ENCODE measurements at regions not wholly inside any gene's neighbourhood (a gene's known extent, or its start where the extent isn't known, plus 50 kb on each side); places are given as distances from the start of the nearest gene placed in this dataset.

DNA sequence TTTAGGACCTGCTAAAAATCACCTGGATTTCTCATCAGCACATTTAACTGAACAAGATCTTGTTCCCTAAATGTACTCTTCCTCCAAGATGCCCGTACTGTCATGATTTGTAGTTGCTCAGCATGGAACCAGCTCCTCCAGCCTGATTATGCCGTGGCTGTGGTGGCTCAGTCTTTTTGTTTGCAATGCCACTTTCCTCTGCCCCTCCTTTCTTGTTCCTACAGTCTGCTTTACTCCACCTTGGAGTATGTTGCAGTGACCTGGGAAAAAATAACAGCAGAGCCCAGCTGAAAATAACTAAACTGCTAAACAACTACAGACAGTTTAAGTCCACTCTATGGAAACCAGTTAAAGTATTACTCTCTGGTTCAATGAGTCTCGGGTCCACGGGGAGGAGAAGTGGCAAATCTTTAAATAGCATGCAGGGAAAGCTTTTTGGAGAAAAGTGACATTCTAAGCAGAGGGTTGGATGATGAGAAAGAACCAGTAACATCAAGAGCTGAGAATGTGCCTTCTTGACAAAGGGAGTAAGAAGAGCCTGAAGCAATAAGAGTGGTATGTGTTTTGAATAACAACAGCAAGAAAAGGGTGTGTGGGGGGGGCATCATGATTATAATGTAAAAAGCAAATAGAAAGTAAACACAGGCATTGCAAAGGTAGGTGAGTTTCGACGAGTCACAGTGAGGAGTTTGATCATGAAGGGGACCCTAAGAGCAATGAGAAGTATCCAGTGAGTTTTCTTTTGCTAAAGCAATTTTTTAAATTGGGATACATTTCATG is 225.7 kb downstream of the TMX3 start:
- Histone ChIP-seq H3K79me2 (no peaks in the 10 kb centered on the region), H3K9me3 (ENCODE audit: control insufficient read depth, low read length) (no peaks in the 10 kb centered on the region), H3K36me3 (ENCODE audit: control insufficient read depth, insufficient read depth, low read length) (no peaks in the 10 kb centered on the region), H3K4me2 (ENCODE audit: low read length) (no peak overlapping the region), H3K4me3 (ENCODE audit: low read depth, low read length) (no peak overlapping the region), H3K27me3 (ENCODE audit: control insufficient read depth, insufficient read depth, low read length) (no peaks in the 10 kb centered on the region), H3K4me1 (no peaks in the 10 kb centered on the region), H2AFZ (no peak overlapping the region), H3K9ac (no peak overlapping the region), H3K27ac (no peak overlapping the region)
- TF ChIP-seq, protein P1, sequence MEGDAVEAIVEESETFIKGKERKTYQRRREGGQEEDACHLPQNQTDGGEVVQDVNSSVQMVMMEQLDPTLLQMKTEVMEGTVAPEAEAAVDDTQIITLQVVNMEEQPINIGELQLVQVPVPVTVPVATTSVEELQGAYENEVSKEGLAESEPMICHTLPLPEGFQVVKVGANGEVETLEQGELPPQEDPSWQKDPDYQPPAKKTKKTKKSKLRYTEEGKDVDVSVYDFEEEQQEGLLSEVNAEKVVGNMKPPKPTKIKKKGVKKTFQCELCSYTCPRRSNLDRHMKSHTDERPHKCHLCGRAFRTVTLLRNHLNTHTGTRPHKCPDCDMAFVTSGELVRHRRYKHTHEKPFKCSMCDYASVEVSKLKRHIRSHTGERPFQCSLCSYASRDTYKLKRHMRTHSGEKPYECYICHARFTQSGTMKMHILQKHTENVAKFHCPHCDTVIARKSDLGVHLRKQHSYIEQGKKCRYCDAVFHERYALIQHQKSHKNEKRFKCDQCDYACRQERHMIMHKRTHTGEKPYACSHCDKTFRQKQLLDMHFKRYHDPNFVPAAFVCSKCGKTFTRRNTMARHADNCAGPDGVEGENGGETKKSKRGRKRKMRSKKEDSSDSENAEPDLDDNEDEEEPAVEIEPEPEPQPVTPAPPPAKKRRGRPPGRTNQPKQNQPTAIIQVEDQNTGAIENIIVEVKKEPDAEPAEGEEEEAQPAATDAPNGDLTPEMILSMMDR (IDR thresholded peaks at IDR 0.05): no peak

DNA sequence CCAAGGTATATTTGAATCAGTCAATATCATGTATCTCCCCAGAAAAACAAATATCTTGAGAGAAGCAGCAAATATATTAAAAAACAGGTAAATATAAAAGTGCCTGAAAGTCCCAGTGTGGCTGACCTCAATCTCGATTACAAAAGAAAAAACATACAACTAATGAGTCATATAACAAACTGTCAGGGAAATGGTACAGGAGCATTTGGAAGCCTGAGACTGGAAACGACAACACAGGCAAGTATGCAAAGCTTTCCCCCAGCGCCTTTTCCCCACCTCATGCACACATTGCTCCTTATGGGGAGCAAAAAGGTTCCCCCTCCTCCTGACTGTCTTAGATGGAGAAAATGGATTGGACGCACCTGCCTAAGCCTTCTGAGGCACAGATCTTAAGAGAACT is 230.7 kb downstream of the TMX3 start:
- Histone ChIP-seq H3K36me3 (ENCODE audit: control insufficient read depth, insufficient read depth, low read length) (no peaks in the 10 kb centered on the region), H3K27ac (no peak overlapping the region), H3K4me3 (ENCODE audit: low read depth, low read length) (no peak overlapping the region), H3K9me3 (ENCODE audit: control insufficient read depth, low read length) (no peaks in the 10 kb centered on the region), H3K27me3 (ENCODE audit: control insufficient read depth, insufficient read depth, low read length) (no peaks in the 10 kb centered on the region), H3K4me2 (ENCODE audit: low read length) (no peak overlapping the region), H3K4me1 (no peaks in the 10 kb centered on the region), H3K9ac (no peak overlapping the region), H3K79me2 (no peaks in the 10 kb centered on the region), H2AFZ (no peak overlapping the region)
- TF ChIP-seq, protein P1 (IDR thresholded peaks at IDR 0.05): no peak

DNA sequence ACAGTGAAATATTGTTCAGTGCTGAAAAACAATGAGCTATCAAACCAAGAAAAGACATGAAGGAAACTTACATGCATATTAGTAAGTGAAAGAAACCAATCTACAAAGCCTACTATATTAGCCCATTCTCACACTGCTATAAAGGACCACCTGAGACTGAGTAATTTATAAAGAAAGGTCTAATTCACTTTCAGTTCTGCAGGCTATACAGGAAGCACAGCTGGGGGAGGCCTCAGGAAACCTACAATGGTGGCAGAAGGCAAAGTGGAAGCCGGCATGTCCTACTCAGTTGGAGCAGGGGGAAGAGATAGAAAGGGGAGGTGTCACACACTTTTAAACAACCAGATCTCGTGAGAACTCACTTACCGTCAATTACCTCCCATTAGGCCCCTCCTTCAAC is 232.1 kb downstream of the TMX3 start:
- H3K4me1 ChIP-seq: no peaks in the 10 kb centered on the region
- no peaks in the 10 kb centered on the region for H3K9me3 ChIP-seq (ENCODE audit: control insufficient read depth, low read length)
- H3K27me3 ChIP-seq (ENCODE audit: control insufficient read depth, insufficient read depth, low read length): no peaks in the 10 kb centered on the region
- H3K4me3 ChIP-seq (ENCODE audit: low read depth, low read length): no peak overlapping the region
- no peak overlapping the region for H2AFZ ChIP-seq
- TF ChIP-seq, protein P1 (IDR thresholded peaks at IDR 0.05): no peak
- no peak overlapping the region for H3K4me2 ChIP-seq (ENCODE audit: low read length)
- H3K36me3 ChIP-seq (ENCODE audit: control insufficient read depth, insufficient read depth, low read length): no peaks in the 10 kb centered on the region
- H3K9ac ChIP-seq: no peak overlapping the region
- H3K27ac ChIP-seq: no peak overlapping the region
- H3K79me2 ChIP-seq: no peaks in the 10 kb centered on the region

DNA sequence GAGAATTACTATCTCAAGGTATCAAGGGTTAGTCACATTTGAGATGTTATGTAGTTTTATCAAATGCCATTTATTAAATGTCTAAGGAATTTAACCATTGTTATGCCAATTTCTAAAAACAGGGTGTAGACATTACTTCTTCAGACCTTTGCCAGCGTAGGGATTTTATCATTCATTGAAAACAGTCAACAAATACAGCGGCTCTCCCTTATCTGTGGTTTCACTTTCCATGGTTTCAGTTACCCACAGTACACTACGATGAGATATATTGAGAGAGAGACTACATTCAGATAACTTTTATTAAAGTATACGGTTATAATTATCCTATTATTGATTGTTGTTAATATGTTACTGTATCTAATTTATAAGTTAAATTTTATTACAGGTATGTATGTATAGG is 234.7 kb downstream of the TMX3 start:
- no peak overlapping the region for H2AFZ ChIP-seq
- no peaks in the 10 kb centered on the region for H3K9me3 ChIP-seq (ENCODE audit: control insufficient read depth, low read length)
- H3K9ac ChIP-seq: no peak overlapping the region
- H3K36me3 ChIP-seq (ENCODE audit: control insufficient read depth, insufficient read depth, low read length): no peaks in the 10 kb centered on the region
- no peaks in the 10 kb centered on the region for H3K79me2 ChIP-seq
- no peak overlapping the region for H3K4me3 ChIP-seq (ENCODE audit: low read depth, low read length)
- H3K27me3 ChIP-seq (ENCODE audit: control insufficient read depth, insufficient read depth, low read length): no peaks in the 10 kb centered on the region
- no peak overlapping the region for H3K4me2 ChIP-seq (ENCODE audit: low read length)
- no peaks in the 10 kb centered on the region for H3K4me1 ChIP-seq
- H3K27ac ChIP-seq: no peak overlapping the region
- TF ChIP-seq, protein P1 (IDR thresholded peaks at IDR 0.05): no peak

DNA sequence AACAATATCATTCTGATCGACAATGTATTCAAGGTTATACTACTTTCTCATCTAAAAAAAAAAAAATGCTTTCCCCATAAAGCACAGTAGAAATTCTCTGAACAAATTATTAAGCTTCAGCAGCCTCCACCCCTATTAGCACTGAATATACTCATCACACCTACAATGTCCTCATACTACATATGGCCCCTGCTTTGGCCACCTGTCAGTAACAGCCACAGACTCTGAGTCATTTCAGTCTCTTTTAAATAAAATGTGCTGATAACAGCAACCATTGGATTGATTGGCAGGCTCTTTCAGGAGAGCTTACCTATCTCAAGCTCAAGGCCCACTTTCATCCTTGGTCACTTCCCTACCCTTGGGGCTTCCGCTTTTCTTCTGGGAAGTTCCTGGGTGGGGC is 236.7 kb downstream of the TMX3 start:
- Histone ChIP-seq H3K4me2 (ENCODE audit: low read length) (no peak overlapping the region), H3K27ac (no peak overlapping the region), H3K27me3 (ENCODE audit: control insufficient read depth, insufficient read depth, low read length) (no peaks in the 10 kb centered on the region), H3K36me3 (ENCODE audit: control insufficient read depth, insufficient read depth, low read length) (no peaks in the 10 kb centered on the region), H3K79me2 (no peaks in the 10 kb centered on the region), H3K9me3 (ENCODE audit: control insufficient read depth, low read length) (no peaks in the 10 kb centered on the region), H2AFZ (no peak overlapping the region), H3K4me1 (no peaks in the 10 kb centered on the region), H3K4me3 (ENCODE audit: low read depth, low read length) (no peak overlapping the region), H3K9ac (no peak overlapping the region)
- TF ChIP-seq, protein P1 (IDR thresholded peaks at IDR 0.05): no peak

All from parathyroid adenoma (tissue), 2 donors.